ENCODE measurements at regions not wholly inside any gene's neighbourhood (a gene's known extent, or its start where the extent isn't known, plus 50 kb on each side); places are given as distances from the start of the nearest gene placed in this dataset.
"Not testable (repeated sequence)": the region's sequence is repeated elsewhere in the genome, so short reads cannot be mapped to it uniquely, and the experiment has no call there.

GRCh38 chr3:6060251-6060650, 800.7 kb upstream of the GRM7 start:
- DNase-seq = no peak

GRCh38 chr3:6062261-6063187, 798.4 kb upstream of the GRM7 start:
- no peak for DNase-seq

- no peak for DNase-seq
These were observed 794.5 kb upstream of the GRM7 start for GRCh38 chr3:6066397-6066796.

- DNase-seq = not testable (repeated sequence)
These were observed 793.9 kb upstream of the GRM7 start for GRCh38 chr3:6066868-6067578.

- DNase-seq = no peak
These were observed 786.0 kb upstream of the GRM7 start for GRCh38 chr3:6074952-6075351.

GRCh38 chr3:6078436-6078835, 782.5 kb upstream of the GRM7 start:
- no peak for DNase-seq

GRCh38 chr3:6079011-6079410, 781.9 kb upstream of the GRM7 start:
- DNase-seq = no peak

GRCh38 chr3:6079561-6080179, 781.2 kb upstream of the GRM7 start:
- no peak for DNase-seq

- DNase-seq = no peak
These were observed 772.5 kb upstream of the GRM7 start for GRCh38 chr3:6088433-6088832.

- no peak for DNase-seq
These were observed 771.1 kb upstream of the GRM7 start for GRCh38 chr3:6089780-6090179.

GRCh38 chr3:6091262-6091661, 769.7 kb upstream of the GRM7 start:
- DNase-seq = no peak

GRCh38 chr3:6095006-6095405, 765.9 kb upstream of the GRM7 start:
- no peak for DNase-seq

GRCh38 chr3:6097021-6097420, 763.9 kb upstream of the GRM7 start:
- DNase-seq = no peak

- no peak for DNase-seq
These were observed 763.4 kb upstream of the GRM7 start for GRCh38 chr3:6097556-6097955.

GRCh38 chr3:6098516-6099157, 762.3 kb upstream of the GRM7 start:
- no peak for DNase-seq

GRCh38 chr3:6099458-6100075, 761.3 kb upstream of the GRM7 start:
- DNase-seq = no peak

- no peak for DNase-seq
These were observed 755.7 kb upstream of the GRM7 start for GRCh38 chr3:6105187-6105586.

GRCh38 chr3:6108957-6109356, 752.0 kb upstream of the GRM7 start:
- DNase-seq = no peak

GRCh38 chr3:6110451-6110850, 750.5 kb upstream of the GRM7 start:
- no peak for DNase-seq

- DNase-seq = no peak
These were observed 748.4 kb upstream of the GRM7 start for GRCh38 chr3:6112546-6112945.

GRCh38 chr3:6113338-6113737, 747.6 kb upstream of the GRM7 start:
- DNase-seq = no peak

- DNase-seq = no peak
These were observed 741.5 kb upstream of the GRM7 start for GRCh38 chr3:6119367-6119766.

- DNase-seq = no peak
These were observed 740.1 kb upstream of the GRM7 start for GRCh38 chr3:6120786-6121185.

Data from NCI-H2171 treated with DMSO at 0.1 percent for 48 hours (cell line).